ENCODE measurements at regions not wholly inside any gene's neighbourhood (a gene's known extent, or its start where the extent isn't known, plus 50 kb on each side); places are given as distances from the start of the nearest gene placed in this dataset.

DNA sequence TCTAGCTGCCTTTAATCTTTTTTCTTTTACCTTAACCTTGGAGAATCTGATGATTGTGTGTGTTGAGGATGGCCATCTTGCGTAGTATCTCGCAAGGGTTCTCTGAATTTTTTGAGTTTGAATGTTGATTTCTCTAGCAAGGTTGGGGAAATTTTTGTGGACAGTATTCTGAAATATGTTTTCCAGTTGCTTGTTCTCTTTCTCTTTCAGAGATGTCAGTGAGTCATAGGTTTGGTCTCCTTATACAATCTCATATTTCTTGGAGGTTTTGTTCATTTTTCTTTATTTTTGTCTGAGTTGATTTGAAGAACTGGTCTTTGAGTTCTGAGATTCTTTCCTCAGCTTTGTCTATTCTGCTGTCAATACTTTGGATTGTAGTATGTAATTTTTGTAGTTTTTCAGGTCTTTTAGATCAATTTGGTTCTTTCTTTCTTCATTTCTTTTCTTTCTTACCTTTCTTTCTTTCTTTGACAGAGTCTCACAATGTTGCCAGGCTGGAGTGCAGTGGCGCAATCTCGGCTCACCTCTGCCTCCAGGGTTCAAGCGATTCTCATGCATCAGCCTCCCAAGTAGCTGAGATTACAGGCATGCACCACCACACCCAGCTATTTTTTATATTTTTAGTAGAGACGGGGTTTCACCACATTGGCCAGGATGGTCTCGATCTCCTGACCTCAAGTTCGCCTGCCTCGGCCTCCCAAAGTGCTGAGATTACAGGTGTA is 366.4 kb upstream of the RASGRP1 start:
- TF ChIP-seq, protein P1, sequence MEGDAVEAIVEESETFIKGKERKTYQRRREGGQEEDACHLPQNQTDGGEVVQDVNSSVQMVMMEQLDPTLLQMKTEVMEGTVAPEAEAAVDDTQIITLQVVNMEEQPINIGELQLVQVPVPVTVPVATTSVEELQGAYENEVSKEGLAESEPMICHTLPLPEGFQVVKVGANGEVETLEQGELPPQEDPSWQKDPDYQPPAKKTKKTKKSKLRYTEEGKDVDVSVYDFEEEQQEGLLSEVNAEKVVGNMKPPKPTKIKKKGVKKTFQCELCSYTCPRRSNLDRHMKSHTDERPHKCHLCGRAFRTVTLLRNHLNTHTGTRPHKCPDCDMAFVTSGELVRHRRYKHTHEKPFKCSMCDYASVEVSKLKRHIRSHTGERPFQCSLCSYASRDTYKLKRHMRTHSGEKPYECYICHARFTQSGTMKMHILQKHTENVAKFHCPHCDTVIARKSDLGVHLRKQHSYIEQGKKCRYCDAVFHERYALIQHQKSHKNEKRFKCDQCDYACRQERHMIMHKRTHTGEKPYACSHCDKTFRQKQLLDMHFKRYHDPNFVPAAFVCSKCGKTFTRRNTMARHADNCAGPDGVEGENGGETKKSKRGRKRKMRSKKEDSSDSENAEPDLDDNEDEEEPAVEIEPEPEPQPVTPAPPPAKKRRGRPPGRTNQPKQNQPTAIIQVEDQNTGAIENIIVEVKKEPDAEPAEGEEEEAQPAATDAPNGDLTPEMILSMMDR (IDR thresholded peaks at IDR 0.05; ENCODE audit: insufficient read depth, low read depth, low read length), result no peak
- TF ChIP-seq EZH2 (IDR thresholded peaks at IDR 0.05; ENCODE audit: insufficient read depth, low read length), result no peak
